ENCODE measurements at regions not wholly inside any gene's neighbourhood (a gene's known extent, or its start where the extent isn't known, plus 50 kb on each side); places are given as distances from the start of the nearest gene placed in this dataset.

DNA sequence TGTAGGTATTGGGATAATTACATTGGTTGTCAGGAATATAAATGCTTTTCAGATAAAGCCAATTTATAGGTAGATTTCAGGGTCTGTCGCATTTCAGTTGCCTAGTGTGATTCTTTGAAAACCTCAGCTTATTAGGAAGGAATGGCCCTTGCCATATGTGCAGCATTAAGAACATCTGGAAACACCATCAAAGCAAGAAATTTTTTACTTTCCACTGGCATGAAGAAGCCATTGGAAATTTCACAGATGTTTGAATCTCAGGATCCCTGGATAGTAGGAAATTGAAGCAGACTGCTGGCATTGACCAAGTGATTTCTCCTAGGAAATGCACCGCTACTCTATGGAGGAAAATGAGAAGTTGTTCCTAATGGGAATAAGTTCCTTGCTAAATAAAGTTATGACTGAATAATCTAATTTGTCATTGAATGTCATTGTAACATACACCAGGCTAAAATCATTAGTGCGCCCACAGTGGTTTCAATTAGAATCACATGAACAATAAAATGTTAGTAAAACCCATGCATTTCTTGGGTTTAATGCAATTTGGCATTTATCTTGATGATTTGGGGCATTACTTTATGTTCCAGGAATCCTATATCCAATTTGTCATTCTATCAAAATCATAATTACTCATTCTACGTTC, 950.1 kb downstream of the EPHA7 start:
- Histone ChIP-seq H3K36me3 (ENCODE audit: control insufficient read depth in 4 of 4, insufficient read depth in 3 of 4, low read depth in 1 of 4, low read length in 3 of 4) (no peaks in the 10 kb centered on the region), H3K9ac (ENCODE audit: low read depth in 1 of 2, low read length in 2 of 2) (no peak overlapping the region), H3K9me3 (ENCODE audit: control insufficient read depth in 4 of 4, low read length in 3 of 4) (peaks cover 0 to 3% (median 1%) of the 10 kb centered on the region in 4 donors), H3K4me1 (ENCODE audit: control insufficient read depth in 4 of 4, insufficient read depth in 4 of 4, low read length in 3 of 4) (no peaks in the 10 kb centered on the region), H3K27me3 (ENCODE audit: control insufficient read depth in 4 of 4, insufficient read depth in 4 of 4, low read length in 3 of 4) (no peaks in the 10 kb centered on the region), H3K4me3 (ENCODE audit: low read depth in 1 of 3, low read length in 3 of 3) (no peak overlapping the region), H3K27ac (ENCODE audit: low read depth in 1 of 2, low read length in 2 of 2) (no peak overlapping the region)
- 87% methylated on average over 4 of the region's 4 CpGs for WGBS
- no peak for DNase-seq (ENCODE audit: low spot score)
- TF ChIP-seq RAD21 (IDR thresholded peaks at IDR 0.05) = no peak
- TF ChIP-seq JUND (IDR thresholded peaks at IDR 0.05) = no peak
- TF ChIP-seq, protein P1, sequence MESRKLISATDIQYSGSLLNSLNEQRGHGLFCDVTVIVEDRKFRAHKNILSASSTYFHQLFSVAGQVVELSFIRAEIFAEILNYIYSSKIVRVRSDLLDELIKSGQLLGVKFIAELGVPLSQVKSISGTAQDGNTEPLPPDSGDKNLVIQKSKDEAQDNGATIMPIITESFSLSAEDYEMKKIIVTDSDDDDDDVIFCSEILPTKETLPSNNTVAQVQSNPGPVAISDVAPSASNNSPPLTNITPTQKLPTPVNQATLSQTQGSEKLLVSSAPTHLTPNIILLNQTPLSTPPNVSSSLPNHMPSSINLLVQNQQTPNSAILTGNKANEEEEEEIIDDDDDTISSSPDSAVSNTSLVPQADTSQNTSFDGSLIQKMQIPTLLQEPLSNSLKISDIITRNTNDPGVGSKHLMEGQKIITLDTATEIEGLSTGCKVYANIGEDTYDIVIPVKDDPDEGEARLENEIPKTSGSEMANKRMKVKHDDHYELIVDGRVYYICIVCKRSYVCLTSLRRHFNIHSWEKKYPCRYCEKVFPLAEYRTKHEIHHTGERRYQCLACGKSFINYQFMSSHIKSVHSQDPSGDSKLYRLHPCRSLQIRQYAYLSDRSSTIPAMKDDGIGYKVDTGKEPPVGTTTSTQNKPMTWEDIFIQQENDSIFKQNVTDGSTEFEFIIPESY (IDR thresholded peaks at IDR 0.05) = no peak
- no peak for TF ChIP-seq NR2F2 (IDR thresholded peaks at IDR 0.05)
- TF ChIP-seq, protein P2, sequence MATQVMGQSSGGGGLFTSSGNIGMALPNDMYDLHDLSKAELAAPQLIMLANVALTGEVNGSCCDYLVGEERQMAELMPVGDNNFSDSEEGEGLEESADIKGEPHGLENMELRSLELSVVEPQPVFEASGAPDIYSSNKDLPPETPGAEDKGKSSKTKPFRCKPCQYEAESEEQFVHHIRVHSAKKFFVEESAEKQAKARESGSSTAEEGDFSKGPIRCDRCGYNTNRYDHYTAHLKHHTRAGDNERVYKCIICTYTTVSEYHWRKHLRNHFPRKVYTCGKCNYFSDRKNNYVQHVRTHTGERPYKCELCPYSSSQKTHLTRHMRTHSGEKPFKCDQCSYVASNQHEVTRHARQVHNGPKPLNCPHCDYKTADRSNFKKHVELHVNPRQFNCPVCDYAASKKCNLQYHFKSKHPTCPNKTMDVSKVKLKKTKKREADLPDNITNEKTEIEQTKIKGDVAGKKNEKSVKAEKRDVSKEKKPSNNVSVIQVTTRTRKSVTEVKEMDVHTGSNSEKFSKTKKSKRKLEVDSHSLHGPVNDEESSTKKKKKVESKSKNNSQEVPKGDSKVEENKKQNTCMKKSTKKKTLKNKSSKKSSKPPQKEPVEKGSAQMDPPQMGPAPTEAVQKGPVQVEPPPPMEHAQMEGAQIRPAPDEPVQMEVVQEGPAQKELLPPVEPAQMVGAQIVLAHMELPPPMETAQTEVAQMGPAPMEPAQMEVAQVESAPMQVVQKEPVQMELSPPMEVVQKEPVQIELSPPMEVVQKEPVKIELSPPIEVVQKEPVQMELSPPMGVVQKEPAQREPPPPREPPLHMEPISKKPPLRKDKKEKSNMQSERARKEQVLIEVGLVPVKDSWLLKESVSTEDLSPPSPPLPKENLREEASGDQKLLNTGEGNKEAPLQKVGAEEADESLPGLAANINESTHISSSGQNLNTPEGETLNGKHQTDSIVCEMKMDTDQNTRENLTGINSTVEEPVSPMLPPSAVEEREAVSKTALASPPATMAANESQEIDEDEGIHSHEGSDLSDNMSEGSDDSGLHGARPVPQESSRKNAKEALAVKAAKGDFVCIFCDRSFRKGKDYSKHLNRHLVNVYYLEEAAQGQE (IDR thresholded peaks at IDR 0.05) = no peak
- TF ChIP-seq EGR1 (IDR thresholded peaks at IDR 0.05; ENCODE audit: low read depth in 2 of 2) = no peak
- TF ChIP-seq, protein P3, sequence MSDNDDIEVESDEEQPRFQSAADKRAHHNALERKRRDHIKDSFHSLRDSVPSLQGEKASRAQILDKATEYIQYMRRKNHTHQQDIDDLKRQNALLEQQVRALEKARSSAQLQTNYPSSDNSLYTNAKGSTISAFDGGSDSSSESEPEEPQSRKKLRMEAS (IDR thresholded peaks at IDR 0.05) = no peak
- no peak for TF ChIP-seq TAF1 (conservative IDR thresholded peaks at IDR 0.05)
- no peak for TF ChIP-seq SP1 (IDR thresholded peaks at IDR 0.05)
- TF ChIP-seq, protein P4, sequence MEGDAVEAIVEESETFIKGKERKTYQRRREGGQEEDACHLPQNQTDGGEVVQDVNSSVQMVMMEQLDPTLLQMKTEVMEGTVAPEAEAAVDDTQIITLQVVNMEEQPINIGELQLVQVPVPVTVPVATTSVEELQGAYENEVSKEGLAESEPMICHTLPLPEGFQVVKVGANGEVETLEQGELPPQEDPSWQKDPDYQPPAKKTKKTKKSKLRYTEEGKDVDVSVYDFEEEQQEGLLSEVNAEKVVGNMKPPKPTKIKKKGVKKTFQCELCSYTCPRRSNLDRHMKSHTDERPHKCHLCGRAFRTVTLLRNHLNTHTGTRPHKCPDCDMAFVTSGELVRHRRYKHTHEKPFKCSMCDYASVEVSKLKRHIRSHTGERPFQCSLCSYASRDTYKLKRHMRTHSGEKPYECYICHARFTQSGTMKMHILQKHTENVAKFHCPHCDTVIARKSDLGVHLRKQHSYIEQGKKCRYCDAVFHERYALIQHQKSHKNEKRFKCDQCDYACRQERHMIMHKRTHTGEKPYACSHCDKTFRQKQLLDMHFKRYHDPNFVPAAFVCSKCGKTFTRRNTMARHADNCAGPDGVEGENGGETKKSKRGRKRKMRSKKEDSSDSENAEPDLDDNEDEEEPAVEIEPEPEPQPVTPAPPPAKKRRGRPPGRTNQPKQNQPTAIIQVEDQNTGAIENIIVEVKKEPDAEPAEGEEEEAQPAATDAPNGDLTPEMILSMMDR (IDR thresholded peaks at IDR 0.05; ENCODE audit: low read depth, low read length, missing input control) = no peak
- TF ChIP-seq HNF4A (conservative IDR thresholded peaks at IDR 0.05) = no peak
- TF ChIP-seq, protein P5, sequence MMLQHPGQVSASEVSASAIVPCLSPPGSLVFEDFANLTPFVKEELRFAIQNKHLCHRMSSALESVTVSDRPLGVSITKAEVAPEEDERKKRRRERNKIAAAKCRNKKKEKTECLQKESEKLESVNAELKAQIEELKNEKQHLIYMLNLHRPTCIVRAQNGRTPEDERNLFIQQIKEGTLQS (IDR thresholded peaks at IDR 0.05) = no peak
- no peak for TF ChIP-seq GABPA (IDR thresholded peaks at IDR 0.05 in 1 of 2, conservative IDR thresholded peaks at IDR 0.05 in 1 of 2)
- no peak for TF ChIP-seq FOXA2 (IDR thresholded peaks at IDR 0.05)
- TF ChIP-seq YY1 (IDR thresholded peaks at IDR 0.05) = no peak
- no peak for TF ChIP-seq FOXA1 (IDR thresholded peaks at IDR 0.05)
- TF ChIP-seq RXRA (IDR thresholded peaks at IDR 0.05) = no peak
- no peak for TF ChIP-seq HNF4G (IDR thresholded peaks at IDR 0.05)

All from liver (tissue), 8 donors.